ENCODE measurements at regions not wholly inside any gene's neighbourhood (a gene's known extent, or its start where the extent isn't known, plus 50 kb on each side); places are given as distances from the start of the nearest gene placed in this dataset.

- TF ChIP-seq GATA3 (IDR thresholded peaks at IDR 0.05; ENCODE audit: low read depth, low read length) (no peak), GATA2 (IDR thresholded peaks at IDR 0.05; ENCODE audit: low read depth, low read length) (no peak)
These were observed 223.5 kb upstream of the PITRM1 start for GRCh38 chr10:3396116-3396515.

Measured in SH-SY5Y (cell line).